Fibroblast of mammary gland (primary cell): ENCODE measurements at regions not wholly inside any gene's neighbourhood (a gene's known extent, or its start where the extent isn't known, plus 50 kb on each side); places are given as distances from the start of the nearest gene placed in this dataset.

Source experiments
- DNase-seq: peaks from one replicate; pipeline ENCODE4 v3.0.0-alpha.2; 2010; ENCODE audit warnings: low read depth
- H3K4me3 ChIP-seq: 2 replicates; pipeline ENCODE4 v1.5.1; 2011; ENCODE audit warnings: low read depth, mild to moderate bottlenecking, low read length, moderate library complexity; ENCODE audit not compliant: control insufficient read depth
- CTCF ChIP-seq: conservative IDR thresholded peaks from 2 replicates; pipeline ENCODE4 v1.5.1; 2011; ENCODE audit warnings: low read depth, low read length, inconsistent platforms; ENCODE audit not compliant: control insufficient read depth, insufficient read depth

GRCh38 chr3:36248374-36248773, 131.9 kb upstream of the STAC start:
- DNase-seq: no peak
- TF ChIP-seq CTCF: no peak

GRCh38 chr3:36250191-36250590, 130.1 kb upstream of the STAC start:
- DNase-seq: no peak
- no peak overlapping the region for H3K4me3 ChIP-seq
- no peak for TF ChIP-seq CTCF

More at GRCh38 chr3:36248374-36248773, 131.9 kb upstream of the STAC start:
- no peak overlapping the region for H3K4me3 ChIP-seq

- no peak for TF ChIP-seq CTCF
- no peak for DNase-seq
These were observed 123.0 kb upstream of the STAC start for GRCh38 chr3:36257158-36257852.

GRCh38 chr3:36258421-36258820, 121.9 kb upstream of the STAC start:
- no peak for TF ChIP-seq CTCF
- no peak overlapping the region for H3K4me3 ChIP-seq
- no peak for DNase-seq

More at GRCh38 chr3:36257158-36257852, 123.0 kb upstream of the STAC start:
- no peak overlapping the region for H3K4me3 ChIP-seq

- DNase-seq: no peak
- no peak for TF ChIP-seq CTCF
- no peak overlapping the region for H3K4me3 ChIP-seq
These were observed 120.7 kb upstream of the STAC start for GRCh38 chr3:36259580-36259979.

- H3K4me3 ChIP-seq: no peak overlapping the region
- no peak for TF ChIP-seq CTCF
- no peak for DNase-seq
These were observed 111.0 kb upstream of the STAC start for GRCh38 chr3:36269274-36269673.
